ENCODE measurements at regions not wholly inside any gene's neighbourhood (a gene's known extent, or its start where the extent isn't known, plus 50 kb on each side); places are given as distances from the start of the nearest gene placed in this dataset.

GRCh38 chr4:158010361-158010760 is 162.5 kb downstream of the GASK1B start:
- DNase-seq (ENCODE audit: low read depth in 2 of 3, low spot score in 2 of 3) = no peak

- DNase-seq (ENCODE audit: low read depth in 2 of 3, low spot score in 2 of 3) = no peak
These were observed 164.1 kb downstream of the GASK1B start for GRCh38 chr4:158008551-158009218.

GRCh38 chr4:158007566-158007965 is 165.3 kb downstream of the GASK1B start:
- no peak for DNase-seq (ENCODE audit: low read depth in 2 of 3, low spot score in 2 of 3)

GRCh38 chr4:158006990-158007389 is 165.8 kb downstream of the GASK1B start:
- DNase-seq (ENCODE audit: low read depth in 2 of 3, low spot score in 2 of 3) = peak in 1 of 3 donors; percentile 52

- DNase-seq (ENCODE audit: low read depth in 2 of 3, low spot score in 2 of 3) = no peak
These were observed 167.8 kb downstream of the GASK1B start for GRCh38 chr4:158005021-158005420.

GRCh38 chr4:158004101-158004500 is 168.7 kb downstream of the GASK1B start:
- DNase-seq (ENCODE audit: low read depth in 2 of 3, low spot score in 2 of 3) = no peak

- DNase-seq (ENCODE audit: low read depth in 2 of 3, low spot score in 2 of 3) = no peak
These were observed 169.6 kb downstream of the GASK1B start for GRCh38 chr4:158003212-158003611.

- DNase-seq (ENCODE audit: low read depth in 2 of 3, low spot score in 2 of 3) = no peak
These were observed 170.7 kb downstream of the GASK1B start for GRCh38 chr4:158002173-158002572.

- DNase-seq (ENCODE audit: low read depth in 2 of 3, low spot score in 2 of 3) = no peak
These were observed 171.1 kb downstream of the GASK1B start for GRCh38 chr4:158001756-158002155.

- DNase-seq (ENCODE audit: low read depth in 2 of 3, low spot score in 2 of 3) = no peak
These were observed 173.1 kb downstream of the GASK1B start for GRCh38 chr4:157999723-158000122.

GRCh38 chr4:157997296-157997695 is 175.5 kb downstream of the GASK1B start:
- no peak for DNase-seq (ENCODE audit: low read depth in 2 of 3, low spot score in 2 of 3)

GRCh38 chr4:157996061-157997028 is 176.5 kb downstream of the GASK1B start:
- no peak for DNase-seq (ENCODE audit: low read depth in 2 of 3, low spot score in 2 of 3)

- no peak for DNase-seq (ENCODE audit: low read depth in 2 of 3, low spot score in 2 of 3)
These were observed 178.0 kb downstream of the GASK1B start for GRCh38 chr4:157994863-157995262.

- DNase-seq (ENCODE audit: low read depth in 2 of 3, low spot score in 2 of 3) = no peak
These were observed 179.6 kb downstream of the GASK1B start for GRCh38 chr4:157992948-157993839.

GRCh38 chr4:157992038-157992705 is 180.7 kb downstream of the GASK1B start:
- peak in 2 of 3 donors; percentile 74 to 89 for DNase-seq (ENCODE audit: low read depth in 2 of 3, low spot score in 2 of 3)

- no peak for DNase-seq (ENCODE audit: low read depth in 2 of 3, low spot score in 2 of 3)
These were observed 184.2 kb downstream of the GASK1B start for GRCh38 chr4:157988641-157989040.

- DNase-seq (ENCODE audit: low read depth in 2 of 3, low spot score in 2 of 3) = no peak
These were observed 188.4 kb downstream of the GASK1B start for GRCh38 chr4:157984285-157984911.

- DNase-seq (ENCODE audit: low read depth in 2 of 3, low spot score in 2 of 3) = no peak
These were observed 189.5 kb downstream of the GASK1B start for GRCh38 chr4:157983300-157983699.

GRCh38 chr4:157980158-157980557 is 192.7 kb downstream of the GASK1B start:
- no peak for DNase-seq (ENCODE audit: low read depth in 2 of 3, low spot score in 2 of 3)

Measured in hematopoietic multipotent progenitor cell (in vitro differentiated cells).